ENCODE measurements at regions not wholly inside any gene's neighbourhood (a gene's known extent, or its start where the extent isn't known, plus 50 kb on each side); places are given as distances from the start of the nearest gene placed in this dataset.

- no peaks in the 10 kb centered on the region for H3K27me3 Mint-ChIP-seq (ENCODE audit: low read depth in 3 of 3)
- no peaks in the 10 kb centered on the region for H3K36me3 Mint-ChIP-seq
- H3K27me3 ChIP-seq (ENCODE audit: control insufficient read depth in 2 of 2, insufficient read depth in 2 of 2, low read length in 2 of 2) = no peaks in the 10 kb centered on the region
- WGBS (ENCODE audit: insufficient coverage) = 100% methylated on average over 1 of the region's 2 CpGs
- no peaks in the 10 kb centered on the region for H3K36me3 ChIP-seq (replicated peaks in 1 of 2; ENCODE audit: control insufficient read depth in 1 of 2, insufficient read depth in 2 of 2, low read length in 2 of 2)
- DNase-seq = no peak
- H3K4me1 Mint-ChIP-seq = no peaks in the 10 kb centered on the region
- H3K9me3 Mint-ChIP-seq = peaks cover 0 to 3% (median 0%) of the 10 kb centered on the region in 7 donors
- H3K9me3 ChIP-seq (replicated peaks in 1 of 2; ENCODE audit: control insufficient read depth in 1 of 2, insufficient read depth in 1 of 2, low read length in 2 of 2) = no peaks in the 10 kb centered on the region
- no peak overlapping the region for H3K27ac ChIP-seq (ENCODE audit: low read depth in 1 of 2, low read length in 2 of 2)
- no peak overlapping the region for H3K27ac Mint-ChIP-seq
- H3K4me3 ChIP-seq (replicated peaks in 1 of 3; ENCODE audit: low read depth in 2 of 3, low read length in 3 of 3) = no peak overlapping the region
- H3K4me2 ChIP-seq (replicated peaks; ENCODE audit: extremely low read depth, low read length, poor library complexity, severe bottlenecking) = no peak overlapping the region
- no peak overlapping the region for H2AFZ ChIP-seq (ENCODE audit: insufficient read depth, low read depth, low read length, poor library complexity, severe bottlenecking)
- H4K20me1 ChIP-seq (ENCODE audit: insufficient read depth, low read length) = no peaks in the 10 kb centered on the region
- H3K4me3 Mint-ChIP-seq = no peak overlapping the region
- intact Hi-C loops (cut with micrococcal nuclease) = no loop called here
- H3K4me1 ChIP-seq (ENCODE audit: control insufficient read depth in 1 of 2, insufficient read depth in 2 of 2, low read length in 2 of 2) = no peaks in the 10 kb centered on the region
- no peak overlapping the region for H3K9ac ChIP-seq (ENCODE audit: insufficient read depth, low read length, poor library complexity, severe bottlenecking)
- no peaks in the 10 kb centered on the region for H3K79me2 ChIP-seq (ENCODE audit: insufficient read depth, low read length)
- TF ChIP-seq CTCF (IDR thresholded peaks at IDR 0.05) = no peak
Observed at GRCh38 chr4:30434656-30435055, 285.5 kb upstream of the PCDH7 start.

- intact Hi-C loops (cut with micrococcal nuclease) = no loop called here
- H3K4me1 ChIP-seq (ENCODE audit: control insufficient read depth in 1 of 2, insufficient read depth in 2 of 2, low read length in 2 of 2) = no peaks in the 10 kb centered on the region
- H3K36me3 ChIP-seq (replicated peaks in 1 of 2; ENCODE audit: control insufficient read depth in 1 of 2, insufficient read depth in 2 of 2, low read length in 2 of 2) = no peaks in the 10 kb centered on the region
- Mint-ChIP-seq H3K27me3 (ENCODE audit: low read depth in 3 of 3) (no peaks in the 10 kb centered on the region), H3K4me1 (no peaks in the 10 kb centered on the region), H3K36me3 (no peaks in the 10 kb centered on the region), H3K9me3 (no peaks in the 10 kb centered on the region), H3K4me3 (no peak overlapping the region), H3K27ac (no peak overlapping the region)
- WGBS (ENCODE audit: insufficient coverage) = no CpG with 5 or more reads among the region's 1 CpG
- no peak overlapping the region for H3K9ac ChIP-seq (ENCODE audit: insufficient read depth, low read length, poor library complexity, severe bottlenecking)
- no peak for TF ChIP-seq CTCF (IDR thresholded peaks at IDR 0.05)
- H3K27me3 ChIP-seq (ENCODE audit: control insufficient read depth in 2 of 2, insufficient read depth in 2 of 2, low read length in 2 of 2) = no peaks in the 10 kb centered on the region
- H3K79me2 ChIP-seq (ENCODE audit: insufficient read depth, low read length) = no peaks in the 10 kb centered on the region
- no peak overlapping the region for H3K4me2 ChIP-seq (replicated peaks; ENCODE audit: extremely low read depth, low read length, poor library complexity, severe bottlenecking)
- H2AFZ ChIP-seq (ENCODE audit: insufficient read depth, low read depth, low read length, poor library complexity, severe bottlenecking) = no peak overlapping the region
- no peak overlapping the region for H3K4me3 ChIP-seq (replicated peaks in 1 of 3; ENCODE audit: low read depth in 2 of 3, low read length in 3 of 3)
- H3K27ac ChIP-seq (ENCODE audit: low read depth in 1 of 2, low read length in 2 of 2) = no peak overlapping the region
- DNase-seq = no peak
- no peaks in the 10 kb centered on the region for H3K9me3 ChIP-seq (replicated peaks in 1 of 2; ENCODE audit: control insufficient read depth in 1 of 2, insufficient read depth in 1 of 2, low read length in 2 of 2)
- H4K20me1 ChIP-seq (ENCODE audit: insufficient read depth, low read length) = no peaks in the 10 kb centered on the region
Observed at GRCh38 chr4:30436394-30436793, 283.8 kb upstream of the PCDH7 start.

Measured in CD14-positive monocyte (primary cell).